Spleen (tissue), 11 donors: ENCODE measurements at regions not wholly inside any gene's neighbourhood (a gene's known extent, or its start where the extent isn't known, plus 50 kb on each side); places are given as distances from the start of the nearest gene placed in this dataset.
A peak's percentile ranks its signal among the peaks of the same experiment; 100 is the strongest.

Experiments
- DNase-seq: peaks from one replicate; pipeline ENCODE4 v3.0.0-alpha.2; 2020
- H3K27ac ChIP-seq, 8 donors: fragments of 200-600 bp; sonication (generic) in 7 of 8; 1 replicate in 4 of 8; 2 replicates in 4 of 8; pipeline versions ENCODE4 v1.5.0 to v1.8.0; 2016 to 2021; ENCODE audit warnings: inconsistent platforms in 4 of 8, mild to moderate bottlenecking in 4 of 8, moderate library complexity in 1 of 8
- H3K27me3 ChIP-seq, 7 donors: fragments of 200-600 bp; sonication (generic) in 6 of 7; replicated peaks in 1 of 7; 1 replicate in 4 of 7; 2 replicates in 3 of 7; pipeline versions ENCODE4 v1.5.0 to v1.8.0; 2016 to 2021; ENCODE audit warnings: inconsistent platforms in 3 of 7, mild to moderate bottlenecking in 1 of 7
- H3K36me3 ChIP-seq, 6 donors: fragments of 200-600 bp; sonication (generic) in 5 of 6; 1 replicate in 4 of 6; 2 replicates in 2 of 6; pipeline versions ENCODE4 v1.5.0 to v1.8.0; 2016 to 2021; ENCODE audit warnings: inconsistent platforms in 2 of 6
- H3K4me1 ChIP-seq, 6 donors: fragments of 200-600 bp; sonication (generic) in 5 of 6; 1 replicate in 3 of 6; 2 replicates in 3 of 6; pipeline versions ENCODE4 v1.5.0 to v1.8.0; 2016 to 2021; ENCODE audit warnings: inconsistent platforms in 3 of 6
- H3K4me3 ChIP-seq, 8 donors: fragments of 200-600 bp; sonication (generic) in 7 of 8; 1 replicate in 4 of 8; 2 replicates in 4 of 8; pipeline versions ENCODE4 v1.5.0 to v1.8.0; 2016 to 2021; ENCODE audit warnings: inconsistent platforms in 4 of 8, mild to moderate bottlenecking in 4 of 8, moderate library complexity in 2 of 8
- H3K9me3 ChIP-seq, 8 donors: fragments of 200-600 bp; sonication (generic) in 7 of 8; 1 replicate in 4 of 8; 2 replicates in 4 of 8; pipeline versions ENCODE4 v1.5.0 to v1.8.0; 2016 to 2021; ENCODE audit warnings: inconsistent platforms in 4 of 8
- CTCF ChIP-seq, 11 experiments: fragments of 200-600 bp in 7 of 11; fragments of 450-650 bp in 4 of 11; sonication (generic) in 4 of 11; IDR thresholded peaks in 8 of 11; conservative IDR thresholded peaks in 3 of 11; 1 replicate in 7 of 11; 2 replicates in 4 of 11; pipeline versions ENCODE4 v1.4.0 to v1.8.0; 2016 to 2021; ENCODE audit warnings: antibody characterized with exemption in 11 of 11, inconsistent platforms in 4 of 11, mild to moderate bottlenecking in 1 of 11
- POLR2A ChIP-seq, 3 donors: fragments of 450-650 bp; IDR thresholded peaks; one replicate each; pipeline ENCODE4 v1.5.1; 2017; ENCODE audit warnings: antibody characterized with exemption in 3 of 3, mild to moderate bottlenecking in 1 of 3
- POLR2AphosphoS5 ChIP-seq, 3 donors: sonication (generic); formaldehyde crosslinking; IDR thresholded peaks; one replicate each; pipeline ENCODE4 v1.5.1; 2017; ENCODE audit warnings: antibody characterized with exemption in 3 of 3
- WGBS, 5 donors: extraction: QIAGEN DNeasy Blood & Tissue Kit in 3 of 5; methylation state at CpG; one replicate each; pipeline versions ENCODE4 v1.1.5 to v1.1.7; 2013 to 2018; 5-methylcytosine and 5-hydroxymethylcytosine counted together
- intact Hi-C: fragments of 100-400 bp; cut with DNase I; formaldehyde crosslinking; loops from one replicate; pipeline ENCODE4 v1.15.0; 2023; ENCODE audit warnings: low total_unique reads
- donor health status: healthy with polysubstance abuse.
- donor health status: DM: no; HTN: no; CAD: no; lungs with moderate emphysema.
- donor health status: DM: no; HTN: no; CAD: no.
- donor health status: Bipolar disorder and iron deficiency.
- donor health status: healthy.
- donor health status: DM: no; HTN: no; CAD: no.
- donor health status: DM: yes; HTN: yes; CAD: no.

DNA sequence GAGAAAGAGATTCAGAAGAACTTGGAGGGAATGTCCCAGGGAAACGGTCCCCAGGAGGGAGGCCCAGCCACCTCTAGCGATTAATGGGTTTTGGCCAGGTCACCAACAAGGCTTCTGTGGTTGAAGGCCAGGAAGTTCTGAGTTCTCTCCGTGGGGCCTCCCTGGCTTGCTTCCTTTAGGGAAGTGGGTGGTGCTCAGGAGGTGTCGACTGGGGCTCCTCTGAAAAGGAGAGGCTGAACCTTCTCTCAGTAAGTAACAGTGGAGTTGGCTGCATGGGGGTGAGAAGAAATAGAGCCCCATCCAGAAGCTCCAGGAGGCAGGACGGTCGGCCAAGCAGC, 77.1 kb upstream of the GSE1 start:
- intact Hi-C loops: no loop called here
- Histone ChIP-seq H3K9me3 (peaks cover 0 to 19% (median 14%) of the 10 kb centered on the region in 8 donors), H3K27ac (peak overlapping the region in 2 of 8 donors; percentile 15 to 38), H3K4me3 (no peak overlapping the region), H3K4me1 (peaks cover 6 to 33% (median 22%) of the 10 kb centered on the region in 6 donors), H3K36me3 (peaks cover 0 to 10% (median 0%) of the 10 kb centered on the region in 6 donors), H3K27me3 (no peaks in the 10 kb centered on the region)
- no peak for DNase-seq
- no peak for TF ChIP-seq CTCF (IDR thresholded peaks at IDR 0.05 in 8 of 11, conservative IDR thresholded peaks at IDR 0.05 in 3 of 11)
- TF ChIP-seq POLR2A (IDR thresholded peaks at IDR 0.05): no peak
- no peak for TF ChIP-seq POLR2AphosphoS5 (IDR thresholded peaks at IDR 0.05)
- 15 to 44% (median 26%) methylated on average over 6 of the region's 6 CpGs for WGBS, 5 donors

DNA sequence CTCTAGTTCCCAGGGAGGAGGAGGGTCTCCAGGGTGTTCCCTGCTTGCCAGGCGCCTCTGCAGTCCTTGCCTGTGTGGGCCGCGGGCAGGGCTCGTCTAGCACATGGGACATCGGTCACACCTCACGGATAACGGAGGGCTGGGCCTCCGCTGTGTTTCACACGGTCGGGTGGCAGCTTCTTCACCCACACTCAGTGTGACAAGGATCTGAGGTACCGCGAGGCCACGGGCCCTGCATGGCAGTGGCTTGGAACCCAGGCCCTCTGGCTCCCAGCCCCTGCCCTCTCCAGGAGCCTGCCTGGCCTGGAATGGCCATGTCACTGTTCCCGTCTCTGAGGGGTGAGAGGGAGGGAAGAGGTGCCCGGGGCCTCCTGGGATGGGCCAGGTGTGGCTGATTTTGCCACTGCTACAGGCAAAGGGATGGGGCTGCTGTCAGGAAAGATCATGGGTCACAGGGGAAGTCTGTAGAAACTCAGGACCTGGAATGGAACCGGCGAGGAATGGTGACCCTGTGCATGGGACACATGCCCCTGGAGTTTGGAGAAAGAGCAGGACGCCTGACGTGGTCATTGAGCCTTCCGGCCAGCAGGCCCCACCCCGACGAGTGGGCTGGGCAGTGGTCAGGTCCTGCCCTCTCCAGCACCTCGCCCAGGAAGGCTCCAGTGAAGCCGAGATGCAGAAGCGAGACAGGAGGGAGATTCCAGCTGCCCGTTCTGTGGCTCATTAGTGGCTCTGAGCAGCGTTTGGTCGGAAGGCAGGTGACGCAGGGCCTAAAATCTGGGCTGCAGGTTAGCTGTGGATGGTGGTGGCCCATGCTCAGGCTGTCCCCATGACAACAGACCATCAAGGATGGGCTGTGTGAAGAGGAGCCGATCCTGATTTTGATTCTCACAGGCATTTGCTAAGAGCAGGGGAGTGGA, 76.5 kb upstream of the GSE1 start:
- Histone ChIP-seq H3K36me3 (peaks cover 0 to 10% (median 0%) of the 10 kb centered on the region in 6 donors), H3K9me3 (peaks cover 0 to 19% (median 14%) of the 10 kb centered on the region in 8 donors), H3K4me1 (peaks cover 6 to 39% (median 22%) of the 10 kb centered on the region in 6 donors), H3K27ac (peak overlapping the region in 2 of 8 donors; percentile 15 to 38), H3K4me3 (no peak overlapping the region), H3K27me3 (no peaks in the 10 kb centered on the region)
- intact Hi-C loops: no loop called here
- TF ChIP-seq POLR2A (IDR thresholded peaks at IDR 0.05) (no peak), POLR2AphosphoS5 (IDR thresholded peaks at IDR 0.05) (no peak), CTCF (IDR thresholded peaks at IDR 0.05 in 8 of 11, conservative IDR thresholded peaks at IDR 0.05 in 3 of 11) (no peak)
- 58 to 76% (median 67%) methylated on average over 20 to 30 of the region's 30 CpGs for WGBS, 5 donors
- DNase-seq: no peak

- no peak for TF ChIP-seq POLR2A (IDR thresholded peaks at IDR 0.05)
- TF ChIP-seq POLR2AphosphoS5 (IDR thresholded peaks at IDR 0.05): no peak
- no peak for TF ChIP-seq CTCF (IDR thresholded peaks at IDR 0.05 in 8 of 11, conservative IDR thresholded peaks at IDR 0.05 in 3 of 11)
- no peak for DNase-seq
- intact Hi-C loops: no loop called here
These were observed 75.8 kb upstream of the GSE1 start for GRCh38 chr16:85537331-85537788.

DNA sequence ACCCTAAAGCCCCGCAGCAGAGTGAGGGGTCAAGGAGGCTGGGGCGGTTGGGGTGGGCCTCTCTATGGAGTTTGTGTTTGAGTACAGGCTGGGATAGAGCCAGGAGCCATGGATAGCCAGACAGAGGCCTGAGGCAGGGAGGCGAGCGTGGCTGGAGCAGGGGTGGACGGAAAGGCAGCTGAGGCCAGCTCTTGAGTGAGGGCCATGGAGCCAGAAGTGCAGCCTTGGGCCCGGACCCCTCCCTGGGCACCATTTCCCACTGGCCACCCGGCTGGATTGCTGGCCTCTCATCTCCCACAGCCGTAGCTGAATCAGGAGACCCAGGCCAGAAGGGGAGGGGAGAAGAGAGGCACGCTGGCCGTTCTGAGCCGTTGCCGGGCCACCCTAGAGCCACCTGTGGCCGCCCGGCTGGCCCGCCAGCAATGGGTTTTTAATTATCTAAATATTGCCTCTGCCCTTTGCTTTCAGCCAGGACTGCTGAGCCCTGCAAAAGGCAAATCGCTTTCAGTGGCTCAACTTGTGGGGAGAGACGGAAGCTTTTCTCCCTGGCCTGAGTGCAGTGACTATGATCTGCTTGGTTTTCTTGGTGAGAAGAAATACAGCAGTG, 75.2 kb upstream of the GSE1 start:
- TF ChIP-seq POLR2A (IDR thresholded peaks at IDR 0.05): no peak
- TF ChIP-seq POLR2AphosphoS5 (IDR thresholded peaks at IDR 0.05): no peak
- TF ChIP-seq CTCF (IDR thresholded peaks at IDR 0.05 in 8 of 11, conservative IDR thresholded peaks at IDR 0.05 in 3 of 11): no peak
- Histone ChIP-seq H3K27ac (no peak overlapping the region), H3K4me1 (peaks cover 6 to 51% (median 27%) of the 10 kb centered on the region in 6 donors), H3K4me3 (no peak overlapping the region), H3K36me3 (peaks cover 0 to 10% (median 0%) of the 10 kb centered on the region in 6 donors), H3K27me3 (no peaks in the 10 kb centered on the region), H3K9me3 (peaks cover 0 to 19% (median 14%) of the 10 kb centered on the region in 8 donors)
- 86 to 94% (median 91%) methylated on average over 16 to 17 of the region's 17 CpGs for WGBS, 5 donors
- DNase-seq: no peak
- intact Hi-C loops: no loop called here

More at GRCh38 chr16:85537331-85537788, 75.8 kb upstream of the GSE1 start:
- 91 to 98% (median 95%) methylated on average over 9 to 16 of the region's 16 CpGs for WGBS, 5 donors
- no peak overlapping the region for H3K27ac ChIP-seq
- H3K27me3 ChIP-seq: no peaks in the 10 kb centered on the region
- peaks cover 6 to 45% (median 25%) of the 10 kb centered on the region in 6 donors for H3K4me1 ChIP-seq
- H3K36me3 ChIP-seq: peaks cover 0 to 10% (median 0%) of the 10 kb centered on the region in 6 donors
- H3K4me3 ChIP-seq: no peak overlapping the region
- H3K9me3 ChIP-seq: peaks cover 0 to 19% (median 14%) of the 10 kb centered on the region in 8 donors
